DMS79 (cell line): ENCODE measurements at regions not wholly inside any gene's neighbourhood (a gene's known extent, or its start where the extent isn't known, plus 50 kb on each side); places are given as distances from the start of the nearest gene placed in this dataset.
"Not testable (repeated sequence)": the region's sequence is repeated elsewhere in the genome, so short reads cannot be mapped to it uniquely, and the experiment has no call there.

Experiments
- DNase-seq: peaks from one replicate; lab custom pipeline; 2025; lab: John Stamatoyannopoulos, UW

DNA sequence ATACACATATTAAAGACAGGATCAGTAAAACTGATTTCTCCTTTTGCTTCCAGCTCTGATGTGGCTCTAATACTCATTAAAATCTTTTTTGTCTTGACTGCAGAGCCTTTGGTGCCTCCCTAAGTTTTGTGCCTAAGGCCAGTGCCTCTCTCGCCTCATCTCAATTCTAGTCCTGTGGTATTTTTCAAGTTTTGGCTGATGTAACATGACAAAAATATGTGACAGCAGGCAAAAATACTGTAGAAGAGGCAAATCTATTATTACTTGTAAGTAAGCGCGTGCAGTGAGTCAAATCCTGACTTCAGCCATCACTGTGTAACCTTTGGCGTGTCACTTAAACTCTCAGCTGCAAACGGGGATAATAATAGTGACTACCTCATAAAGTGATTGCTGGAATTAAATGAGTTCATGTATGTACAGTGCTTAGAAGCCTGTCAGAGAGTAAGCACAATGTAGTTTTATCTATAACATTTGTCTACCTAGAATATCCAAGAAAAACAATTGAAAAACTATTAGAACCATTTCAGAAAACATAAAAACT lies 74.0 kb downstream of the MAB21L3 start:
- no peak for DNase-seq

DNA sequence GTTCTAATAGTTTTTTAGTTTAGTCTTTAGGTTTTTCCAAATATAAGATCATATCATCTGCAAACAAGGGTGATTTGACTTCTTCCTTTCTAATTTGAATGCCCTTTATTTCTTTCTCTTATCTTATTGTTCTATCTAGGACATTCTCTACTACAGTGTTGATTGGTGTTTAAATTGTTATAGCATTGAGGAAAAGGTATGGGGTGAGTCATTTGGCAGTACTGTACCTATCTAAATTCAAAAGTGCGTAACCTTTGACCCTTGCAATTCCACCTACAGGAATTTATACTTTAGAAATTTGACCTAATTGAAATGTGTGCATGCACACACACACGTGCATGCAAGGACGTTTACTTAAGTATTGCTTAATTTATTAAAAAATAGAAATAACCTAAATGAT lies 78.3 kb downstream of the MAB21L3 start:
- DNase-seq = no peak

DNA sequence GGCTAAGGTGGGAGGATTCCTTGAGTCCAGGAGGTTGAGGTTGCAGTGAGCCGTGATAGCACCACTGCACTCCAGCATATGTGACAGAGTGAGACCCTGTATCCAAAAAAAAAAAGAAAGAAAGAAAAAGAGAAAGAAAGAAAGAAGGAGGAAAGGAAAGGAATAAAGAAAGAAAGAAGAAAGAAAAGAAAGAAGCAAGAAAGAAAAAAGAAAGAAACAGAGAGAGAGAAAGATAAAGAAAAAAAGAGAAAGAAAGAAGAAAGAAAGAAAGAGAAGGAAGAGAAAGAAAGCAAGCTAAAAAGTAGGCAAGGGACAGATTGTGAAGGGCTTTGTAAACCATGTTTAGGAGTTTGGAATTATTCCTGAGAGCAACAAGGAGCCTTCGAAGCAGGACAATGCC lies 80.1 kb downstream of the MAB21L3 start:
- DNase-seq = no peak

DNA sequence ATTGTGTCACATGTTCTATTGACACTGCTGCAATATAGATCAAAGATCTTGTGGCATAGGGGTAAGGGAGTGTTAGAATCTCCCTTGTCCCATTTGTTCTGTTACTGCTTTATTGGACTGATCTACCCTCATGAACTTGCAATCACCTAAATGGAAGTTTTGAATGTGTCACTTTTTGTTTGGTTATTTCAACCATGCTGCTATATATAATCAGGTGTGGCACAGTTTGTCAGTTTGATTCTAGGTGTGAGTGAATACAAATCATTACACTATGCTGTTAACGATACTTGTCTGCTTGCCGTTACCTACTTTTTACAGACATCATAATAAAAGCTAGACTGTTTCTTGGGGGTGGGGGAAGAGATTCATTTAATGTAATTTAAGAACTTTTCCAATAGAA lies 82.6 kb downstream of the MAB21L3 start:
- DNase-seq = no peak

DNA sequence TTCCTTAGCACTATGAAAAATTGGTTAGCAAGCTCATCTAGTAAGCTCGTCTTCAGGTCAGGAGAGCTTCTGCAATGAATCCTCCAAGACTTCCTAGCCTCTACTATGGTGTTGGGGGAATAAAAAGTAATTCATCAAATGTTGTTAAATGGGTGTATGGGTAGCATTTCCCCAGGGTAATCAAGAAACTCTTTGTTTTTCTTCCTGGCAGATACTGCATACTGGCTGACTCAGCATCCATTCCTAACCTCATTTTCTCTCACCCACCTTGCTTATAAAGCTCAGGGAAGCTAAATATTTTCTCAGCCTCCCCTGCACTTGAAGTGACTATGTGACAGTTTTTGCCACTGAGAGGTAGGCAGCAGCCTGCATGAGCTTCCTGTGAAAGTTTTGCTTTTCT lies 83.4 kb downstream of the MAB21L3 start:
- no peak for DNase-seq

DNA sequence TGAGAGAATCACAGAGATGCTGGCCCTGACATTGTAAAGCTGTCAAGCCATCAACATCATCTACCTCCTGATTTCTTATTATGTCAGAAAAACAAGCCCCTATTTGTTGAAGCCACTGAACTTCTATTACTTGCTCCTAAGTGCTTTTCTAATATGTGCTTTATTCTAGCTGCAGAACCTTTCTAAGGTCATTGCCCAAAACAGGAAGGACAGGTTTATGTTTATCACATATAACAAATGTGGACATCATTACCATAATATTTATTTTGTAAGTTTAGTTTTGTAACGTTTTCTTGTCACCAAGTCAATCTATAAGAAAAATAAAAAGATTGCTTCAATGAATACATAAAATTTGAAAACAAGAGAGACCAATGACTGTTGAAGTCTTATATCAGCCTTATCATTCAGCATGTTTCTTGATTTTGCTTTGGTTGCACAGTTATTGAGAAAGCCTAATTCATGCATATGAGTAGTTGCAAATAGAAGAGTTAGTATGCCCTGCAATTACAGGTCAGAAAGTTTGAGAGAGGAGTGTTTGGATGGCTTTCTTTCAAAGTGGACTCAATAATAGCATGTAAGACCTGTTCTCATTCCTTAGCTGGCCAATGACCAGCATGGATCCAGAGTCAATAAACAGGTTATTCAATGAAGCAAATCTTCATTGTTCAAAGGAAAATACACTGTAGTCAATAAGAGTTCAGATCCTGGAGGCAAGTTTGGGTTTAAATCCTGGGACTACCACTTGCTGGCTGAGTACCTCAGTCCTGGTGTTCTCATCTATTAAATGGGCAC lies 84.1 kb downstream of the MAB21L3 start:
- DNase-seq = no peak

DNA sequence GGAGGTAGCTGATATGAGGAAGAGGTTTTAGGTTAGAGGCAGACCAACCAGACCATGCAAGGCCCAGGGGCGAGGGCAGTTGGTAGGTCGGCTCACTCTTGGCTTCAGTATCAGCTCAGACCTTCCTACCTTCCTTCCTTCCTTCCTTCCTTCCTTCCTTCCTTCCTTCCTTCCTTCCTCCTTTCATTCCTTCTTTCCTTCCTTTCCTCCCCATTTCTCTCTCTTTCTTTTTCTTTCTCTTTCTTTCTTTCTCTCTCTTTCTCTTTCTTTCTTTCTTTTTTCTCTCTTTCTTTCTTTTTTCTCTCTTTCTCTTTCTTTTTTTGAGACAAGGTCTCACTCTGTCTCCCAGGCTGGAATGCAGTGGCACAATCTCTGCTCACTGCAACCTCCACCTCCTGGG lies 89.1 kb downstream of the MAB21L3 start:
- DNase-seq = not testable (repeated sequence)

DNA sequence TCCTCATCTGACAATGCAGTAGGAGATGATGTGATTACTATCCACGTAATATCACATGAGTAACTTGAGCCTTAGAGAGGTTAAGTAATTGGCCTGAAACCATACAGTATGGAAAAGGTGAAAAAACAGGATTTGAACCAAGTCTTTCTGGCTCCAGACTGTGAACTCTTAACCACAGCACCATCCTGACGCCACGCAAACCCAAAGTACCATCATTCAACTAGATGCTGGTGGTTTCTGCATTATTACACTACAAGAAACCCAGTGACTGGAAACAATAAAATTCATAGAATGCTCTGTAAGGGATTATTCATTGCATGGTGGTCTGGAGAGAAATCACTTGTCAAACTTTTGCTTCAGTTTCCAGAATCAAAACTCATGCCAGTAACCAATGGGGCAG lies 90.7 kb downstream of the MAB21L3 start:
- no peak for DNase-seq

DNA sequence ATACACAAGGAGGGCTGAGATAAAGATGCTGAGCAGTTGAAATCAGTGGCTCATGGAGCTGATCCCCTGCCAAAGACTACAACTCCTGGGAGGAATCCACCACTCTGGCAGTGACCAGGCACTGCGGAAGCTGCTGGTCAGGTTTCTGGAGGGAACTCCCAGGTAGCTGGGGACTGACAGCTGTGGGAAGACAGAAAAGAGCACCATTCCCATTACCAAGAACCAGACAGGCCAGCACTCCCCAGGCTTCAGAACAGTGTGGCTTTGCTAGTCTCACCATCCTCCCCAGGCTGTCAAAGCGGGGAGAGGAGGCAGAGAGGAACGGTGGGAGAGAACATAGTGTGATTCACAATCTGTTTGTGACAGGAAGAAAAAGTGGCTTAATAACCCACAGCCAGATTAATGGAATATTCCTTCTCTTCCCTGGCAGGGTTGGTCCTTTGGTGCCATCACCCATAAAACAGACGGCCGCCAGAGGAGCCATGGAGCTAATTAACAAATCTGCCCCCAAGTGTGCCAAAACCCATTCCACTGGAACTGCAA lies 92.1 kb downstream of the MAB21L3 start:
- DNase-seq = no peak

DNA sequence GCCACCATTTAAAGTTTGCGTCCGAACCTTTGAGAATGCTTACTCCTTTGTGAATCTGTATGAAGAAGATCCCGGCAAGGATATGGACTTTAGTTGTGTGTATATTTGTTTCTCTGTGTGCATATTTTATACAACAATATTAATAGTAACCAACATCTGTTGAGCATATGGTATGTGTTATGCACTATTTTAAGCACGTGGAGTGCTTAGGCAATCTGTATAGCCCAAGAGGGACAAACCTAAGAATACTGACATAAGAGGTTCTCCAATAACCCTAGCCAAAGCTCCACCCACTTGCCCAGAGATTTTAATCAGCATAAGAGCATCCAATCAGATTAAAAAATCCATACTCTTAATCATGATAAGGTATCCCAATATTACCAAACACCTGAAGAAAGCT lies 92.7 kb downstream of the MAB21L3 start:
- no peak for DNase-seq

DNA sequence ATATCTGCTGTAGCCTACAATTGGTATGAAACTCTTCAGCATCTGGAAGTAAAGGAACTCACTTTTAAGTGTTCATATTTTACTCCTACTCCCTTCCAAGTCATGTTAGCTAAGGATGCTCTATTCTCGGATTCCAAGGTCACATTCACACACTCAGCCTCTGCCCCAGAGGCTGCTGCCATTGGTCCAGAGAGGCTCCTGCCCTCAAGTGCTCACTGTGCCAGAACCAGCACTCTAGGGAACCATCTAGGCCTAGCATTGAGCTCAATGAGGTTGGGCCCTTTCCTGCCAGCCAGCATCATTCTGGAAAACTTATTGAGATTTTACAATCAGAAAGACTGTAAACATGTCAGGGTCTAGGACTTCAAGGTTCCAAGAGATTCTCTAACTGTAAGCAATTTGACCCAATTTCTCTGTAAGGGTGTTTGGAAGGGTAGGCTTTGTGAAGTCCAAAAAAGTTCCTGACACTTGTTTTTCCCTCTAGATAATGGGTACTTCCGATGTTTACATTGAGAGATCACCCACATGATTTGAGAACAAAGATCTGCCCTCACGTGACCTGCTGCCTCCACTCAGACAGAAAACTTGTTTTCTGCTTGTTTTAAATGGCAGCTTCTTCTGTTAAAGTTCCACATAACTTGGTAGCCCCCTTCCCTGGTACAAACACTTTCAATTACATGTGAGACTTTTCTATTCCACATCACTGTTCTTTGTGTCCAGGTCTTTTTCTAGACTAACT lies 94.9 kb downstream of the MAB21L3 start:
- DNase-seq = no peak

DNA sequence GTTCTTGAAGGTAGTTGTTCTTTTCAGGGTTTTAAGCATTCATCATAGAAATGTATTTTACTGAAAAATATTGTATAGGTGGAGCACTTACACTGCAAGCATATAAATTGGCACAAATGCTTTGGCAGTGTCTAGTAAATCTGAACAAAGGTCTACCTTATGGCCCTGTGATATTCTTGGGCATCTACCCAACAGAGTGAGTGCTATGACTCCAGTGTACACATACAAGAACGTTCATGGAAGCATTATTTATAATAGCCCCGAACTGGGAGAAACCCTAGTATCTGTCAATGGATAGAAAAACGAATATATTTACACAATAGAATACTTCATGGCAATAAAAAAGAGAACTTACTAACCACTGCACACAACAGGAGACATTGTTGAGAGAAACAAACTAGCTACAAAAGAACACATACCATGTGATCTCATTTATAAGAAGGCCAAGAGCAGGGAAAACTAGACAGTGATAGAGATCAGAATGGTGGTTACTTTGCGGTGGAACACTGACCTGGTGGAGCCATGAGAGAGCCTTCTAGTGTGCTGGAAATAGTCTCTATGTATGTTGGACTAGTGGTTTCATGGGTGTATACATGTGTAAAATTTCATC lies 96.0 kb downstream of the MAB21L3 start:
- DNase-seq = no peak

DNA sequence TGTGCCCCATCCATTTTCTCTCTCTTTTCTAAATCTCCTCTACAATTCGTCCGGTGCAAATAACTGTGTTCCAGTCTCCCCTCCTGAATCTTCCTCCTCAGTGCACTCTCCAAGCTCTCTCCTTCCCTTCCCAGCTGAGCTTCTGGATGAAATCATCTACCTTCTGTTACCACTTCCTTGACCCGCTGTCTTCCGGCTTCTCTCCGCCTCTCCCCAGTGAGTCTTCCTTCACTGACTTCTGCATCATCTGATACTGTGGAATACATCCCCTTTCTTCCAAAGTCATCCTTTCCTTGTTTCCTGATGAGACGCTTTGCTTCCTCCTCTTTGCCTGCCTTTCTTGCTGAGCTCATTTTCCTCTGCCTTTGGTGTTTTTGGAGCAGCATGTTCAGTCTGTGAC lies 96.9 kb downstream of the MAB21L3 start:
- no peak for DNase-seq

DNA sequence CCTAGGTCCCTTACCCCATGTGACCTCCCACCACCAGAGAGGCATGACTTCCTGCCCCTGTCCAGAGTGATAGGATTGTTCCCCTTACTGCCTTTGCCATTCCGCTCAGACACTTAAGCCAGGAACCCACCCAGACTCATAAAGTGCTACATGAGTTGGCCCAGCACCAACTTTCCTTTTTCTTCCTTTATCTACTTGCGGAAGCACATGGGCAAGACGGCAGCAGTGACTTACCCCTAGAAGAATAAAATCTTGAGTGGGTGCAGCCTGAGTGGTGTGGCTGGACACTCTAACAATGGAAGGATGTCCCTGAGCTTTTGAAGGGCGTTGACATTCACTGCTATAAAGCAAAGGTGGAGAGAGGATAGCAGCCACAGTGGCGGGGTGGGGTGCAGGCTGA lies 100.1 kb downstream of the MAB21L3 start:
- DNase-seq = no peak

DNA sequence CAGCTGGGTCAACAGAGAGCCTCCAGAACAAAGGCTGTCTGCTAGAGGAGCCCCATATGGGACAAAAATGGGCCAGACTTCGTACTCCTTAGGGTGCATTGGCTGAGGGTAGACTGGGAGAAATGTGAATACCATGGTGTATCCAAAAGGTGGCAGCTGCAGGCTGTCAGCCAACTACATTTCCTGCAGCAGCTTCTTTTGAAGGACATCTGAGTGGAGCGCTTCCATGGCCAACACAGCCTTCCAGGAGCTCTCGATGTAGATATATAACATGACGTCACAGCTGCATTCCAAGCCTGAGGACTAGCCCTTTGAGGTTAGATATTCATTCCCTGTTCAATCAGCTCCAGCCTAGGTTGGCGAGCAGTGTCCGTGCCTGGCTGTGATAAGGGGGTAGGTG lies 107.7 kb downstream of the MAB21L3 start:
- DNase-seq = no peak

DNA sequence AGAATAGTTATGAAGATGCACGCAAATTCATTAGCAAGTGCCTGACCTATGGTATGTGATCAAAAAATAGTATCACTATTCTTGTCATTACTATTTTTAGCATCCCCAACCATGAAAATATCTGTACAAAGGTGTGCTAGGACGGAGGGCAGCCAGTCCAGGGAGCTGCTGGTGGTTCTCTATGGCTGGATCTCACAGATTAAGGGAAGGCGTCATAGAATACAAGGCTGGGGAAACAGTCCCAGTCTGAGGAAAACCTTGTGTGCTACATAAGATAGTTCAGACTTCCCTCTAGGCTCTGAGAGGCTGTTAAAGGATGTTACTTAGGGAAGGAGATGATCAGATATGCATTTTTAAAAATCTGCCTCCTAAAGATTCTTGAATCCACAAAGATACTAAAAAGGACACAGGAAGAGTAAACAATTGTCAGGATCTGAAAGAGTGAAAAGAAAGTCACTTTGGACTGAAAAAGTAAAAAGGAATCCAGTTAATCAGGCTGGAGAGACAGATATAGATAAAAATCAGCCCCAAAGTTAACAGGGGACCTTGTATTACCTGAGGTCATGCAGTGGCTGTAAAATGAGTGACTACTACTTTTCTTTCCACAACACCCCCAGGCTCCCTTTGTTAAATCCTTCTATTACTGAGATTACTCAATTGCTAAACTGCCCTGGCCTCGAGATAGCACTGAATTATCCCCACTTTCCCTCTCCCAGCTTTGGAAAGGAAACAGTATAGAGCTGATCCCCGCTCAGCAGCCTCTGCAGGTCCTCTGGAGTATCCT lies 108.6 kb downstream of the MAB21L3 start:
- DNase-seq = no peak

DNA sequence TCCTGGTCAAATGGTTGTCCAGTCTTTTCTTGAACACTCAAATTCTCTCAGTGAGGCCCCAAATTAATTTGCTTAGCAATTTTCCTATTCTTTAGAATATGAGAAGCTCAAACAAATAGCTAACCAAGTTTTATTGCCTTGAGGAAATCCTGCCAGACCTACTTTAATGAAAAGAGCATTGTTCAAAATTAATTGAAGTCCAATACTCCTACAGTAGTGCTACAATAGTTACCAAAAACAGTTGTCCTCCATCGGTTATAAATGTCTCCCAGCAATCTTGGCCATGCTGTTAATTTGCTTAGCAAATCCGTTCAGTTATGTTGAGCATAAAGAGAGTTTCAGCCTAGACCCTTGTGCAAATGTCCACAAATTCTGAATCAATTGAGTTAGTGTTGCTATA lies 112.9 kb downstream of the MAB21L3 start:
- DNase-seq = no peak

DNA sequence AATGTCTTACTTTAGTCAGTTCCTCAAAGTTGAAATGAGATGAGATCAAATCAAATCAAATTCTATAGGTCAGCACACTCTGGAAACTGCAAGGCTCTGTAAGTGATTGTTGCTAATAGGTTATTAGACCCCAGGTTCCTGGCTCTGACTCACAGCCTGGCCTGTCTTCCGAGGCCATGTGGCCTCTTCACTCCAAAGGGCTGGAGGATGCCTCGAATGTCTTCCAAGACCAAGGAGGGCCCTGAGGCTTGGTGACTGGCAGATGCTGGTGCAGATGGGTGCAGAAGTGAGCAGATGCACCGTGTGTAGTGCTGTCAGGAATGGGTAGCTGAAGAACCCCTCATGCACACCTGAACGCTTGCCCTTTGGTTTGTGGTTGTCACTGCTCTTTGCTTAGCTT lies 113.4 kb downstream of the MAB21L3 start:
- DNase-seq = no peak

DNA sequence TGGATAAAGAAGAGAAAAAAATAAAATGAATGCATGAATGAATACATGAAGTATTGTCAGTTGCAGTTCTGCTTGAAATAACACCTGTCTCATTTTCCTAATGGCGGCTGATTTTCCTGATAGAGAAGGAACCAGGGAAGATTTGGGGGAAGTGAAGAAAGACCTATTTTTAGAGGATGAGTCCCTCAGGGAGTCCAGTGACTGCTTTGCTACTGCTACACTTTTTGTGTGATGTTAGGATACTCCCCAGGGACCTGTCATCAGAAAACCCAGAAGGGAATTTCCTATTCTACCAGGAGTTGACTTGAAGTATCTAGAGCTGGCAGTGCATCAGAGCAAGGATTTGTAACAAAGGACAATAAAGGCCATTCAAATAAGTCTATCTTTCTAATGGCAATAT lies 114.8 kb downstream of the MAB21L3 start:
- no peak for DNase-seq

DNA sequence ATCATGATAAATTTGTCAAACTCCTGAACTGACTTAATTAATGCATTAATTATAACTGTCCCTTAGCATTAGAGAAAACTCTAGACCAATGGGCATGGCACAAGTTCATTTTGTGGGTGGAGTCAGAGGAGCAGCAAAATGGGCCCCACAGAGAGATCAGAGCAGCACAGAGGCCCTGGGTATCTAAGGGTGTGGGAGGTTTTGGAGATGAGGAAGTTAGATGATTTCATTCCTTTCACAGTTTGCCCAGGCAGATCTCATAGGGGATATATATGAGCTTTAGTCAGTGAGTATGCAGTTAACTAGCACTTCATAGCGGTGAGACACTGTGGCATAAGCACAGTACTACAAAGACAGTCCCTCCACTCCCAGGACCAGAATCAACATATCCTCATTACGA lies 117.3 kb downstream of the MAB21L3 start:
- DNase-seq = no peak

DNA sequence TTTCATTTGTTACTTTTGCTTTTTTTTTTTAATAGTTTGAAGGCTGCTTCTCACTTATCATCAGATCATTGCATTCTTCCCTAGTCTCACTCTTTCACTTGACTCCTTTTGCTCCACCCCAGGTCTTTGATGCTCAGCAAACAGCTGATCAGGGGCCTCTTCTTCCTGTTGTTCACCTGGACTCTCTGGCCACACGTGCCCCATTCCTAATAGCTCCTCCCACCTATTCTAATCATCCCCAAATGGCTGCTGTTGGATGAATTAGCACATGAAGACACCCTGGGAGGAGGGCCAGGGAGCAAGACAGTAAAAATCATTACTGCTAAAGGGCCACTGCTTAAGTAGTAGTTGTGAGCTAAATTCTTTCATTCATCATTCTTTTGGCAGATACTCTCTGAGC lies 119.5 kb downstream of the MAB21L3 start:
- no peak for DNase-seq

DNA sequence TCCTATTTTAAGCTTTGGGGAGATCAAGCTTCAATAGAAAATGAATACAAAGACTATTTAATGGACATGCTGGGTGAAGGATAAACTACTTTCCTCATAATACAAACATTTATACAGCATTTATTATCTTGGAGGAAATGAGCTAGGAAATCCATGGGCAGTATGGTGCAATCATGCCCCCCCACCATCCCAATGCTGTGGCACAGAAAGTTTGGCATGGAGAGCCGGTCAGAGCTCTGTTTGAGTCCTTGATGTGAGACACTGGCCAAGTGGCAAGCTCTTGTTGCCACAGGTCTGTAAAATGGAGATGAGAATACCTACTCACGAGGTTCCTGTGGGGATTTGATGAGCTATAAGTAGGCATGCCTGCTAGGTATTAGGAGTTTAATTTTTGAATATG lies 120.6 kb downstream of the MAB21L3 start:
- DNase-seq = no peak
